ENCODE measurements at regions not wholly inside any gene's neighbourhood (a gene's known extent, or its start where the extent isn't known, plus 50 kb on each side); places are given as distances from the start of the nearest gene placed in this dataset.

DNA sequence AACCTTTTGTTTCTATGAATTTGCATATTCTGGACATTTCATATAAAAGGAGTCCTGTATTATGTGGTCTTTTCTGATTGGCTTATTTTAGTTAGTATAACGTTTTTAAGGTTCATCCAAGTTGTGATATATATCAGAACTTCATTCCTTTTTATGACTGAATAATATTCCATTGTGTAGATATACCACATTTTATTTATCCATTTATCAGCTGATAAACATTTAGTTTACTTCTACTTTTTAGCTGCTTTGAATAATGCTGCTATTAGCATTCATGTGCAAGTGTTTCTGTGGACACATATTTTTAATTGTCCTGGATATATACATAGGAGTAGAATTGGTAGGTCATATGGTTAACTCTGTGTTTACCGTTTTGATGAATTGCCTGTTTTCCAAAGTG is 498.5 kb upstream of the ADAMTS9 start:
- ATAC-seq (no peak), DNase-seq (no peak)
- Histone ChIP-seq H3K27ac (no peak overlapping the region), H3K27me3 (no peaks in the 10 kb centered on the region), H3K9me3 (peaks cover 0 to 3% of the 10 kb centered on the region in 2 donors), H3K4me3 (no peak overlapping the region), H3K4me1 (no peaks in the 10 kb centered on the region), H3K36me3 (no peaks in the 10 kb centered on the region)
- no peak for TF ChIP-seq CTCF (IDR thresholded peaks at IDR 0.05)
- intact Hi-C loops (cut with DNase I) = no loop called here

GRCh38 chr3:65182682-65183081 is 494.9 kb upstream of the ADAMTS9 start:
- Histone ChIP-seq H3K36me3 (no peaks in the 10 kb centered on the region), H3K27ac (no peak overlapping the region), H3K27me3 (no peaks in the 10 kb centered on the region), H3K9me3 (peaks cover 0 to 3% of the 10 kb centered on the region in 2 donors), H3K4me3 (no peak overlapping the region), H3K4me1 (no peaks in the 10 kb centered on the region)
- ATAC-seq (no peak), DNase-seq (no peak)
- TF ChIP-seq CTCF (IDR thresholded peaks at IDR 0.05) = no peak
- intact Hi-C loops (cut with DNase I) = no loop called here

DNA sequence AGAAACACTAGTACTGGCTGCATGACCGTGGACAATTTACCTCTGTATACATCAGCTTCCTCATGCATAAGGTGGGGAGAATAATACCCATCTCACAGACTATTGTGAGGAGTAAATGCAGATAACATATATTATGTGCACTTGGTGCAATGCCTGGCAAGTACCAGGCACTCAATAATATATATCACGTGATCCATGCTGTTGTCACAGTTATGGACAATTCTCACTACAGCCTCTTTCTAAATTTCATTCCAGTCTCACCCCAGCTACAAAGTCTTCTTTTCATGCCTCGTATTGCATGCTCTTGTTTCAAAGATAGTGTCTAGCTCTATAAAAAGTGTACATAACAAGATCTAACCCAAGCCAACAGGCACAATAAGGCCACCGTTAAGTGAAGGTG is 494.3 kb upstream of the ADAMTS9 start:
- Histone ChIP-seq H3K36me3 (no peaks in the 10 kb centered on the region), H3K27ac (no peak overlapping the region), H3K4me1 (no peaks in the 10 kb centered on the region), H3K4me3 (no peak overlapping the region), H3K27me3 (no peaks in the 10 kb centered on the region), H3K9me3 (peaks cover 0 to 3% of the 10 kb centered on the region in 2 donors)
- DNase-seq (no peak), ATAC-seq (no peak)
- TF ChIP-seq CTCF (IDR thresholded peaks at IDR 0.05) = no peak
- intact Hi-C loops (cut with DNase I) = no loop called here

DNA sequence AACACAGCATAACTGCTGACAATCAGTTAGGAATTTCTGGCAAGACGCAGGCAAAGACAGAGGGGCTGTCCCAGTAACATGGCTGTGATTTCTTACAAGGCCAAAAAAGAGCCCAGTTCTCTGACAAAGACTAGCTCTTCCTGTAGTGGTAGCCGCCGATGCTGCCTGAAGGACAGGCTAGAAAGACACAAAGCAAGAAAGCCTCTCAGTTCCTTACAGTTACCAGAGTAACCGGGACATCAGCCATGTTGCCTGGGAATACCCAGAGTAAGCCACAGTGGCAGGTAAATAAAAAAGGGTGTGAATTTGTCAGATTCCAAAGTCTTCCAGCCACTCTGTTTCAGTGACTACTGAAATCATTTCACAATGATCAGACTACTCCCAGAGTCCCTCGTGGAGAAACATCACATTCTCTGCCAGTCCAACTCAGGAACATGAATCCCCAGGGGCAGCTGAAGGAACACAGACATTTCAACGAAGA is 493.6 kb upstream of the ADAMTS9 start:
- DNase-seq (no peak), ATAC-seq (no peak)
- Histone ChIP-seq H3K4me3 (no peak overlapping the region), H3K27me3 (no peaks in the 10 kb centered on the region), H3K27ac (no peak overlapping the region), H3K4me1 (no peaks in the 10 kb centered on the region), H3K9me3 (peaks cover 0 to 3% of the 10 kb centered on the region in 2 donors), H3K36me3 (no peaks in the 10 kb centered on the region)
- TF ChIP-seq CTCF (IDR thresholded peaks at IDR 0.05) = no peak
- intact Hi-C loops (cut with DNase I) = no loop called here

- no peak for DNase-seq
- Histone ChIP-seq H3K36me3 (no peaks in the 10 kb centered on the region), H3K4me3 (no peak overlapping the region), H3K27me3 (no peaks in the 10 kb centered on the region), H3K4me1 (no peaks in the 10 kb centered on the region), H3K27ac (no peak overlapping the region), H3K9me3 (no peaks in the 10 kb centered on the region)
- TF ChIP-seq CTCF (IDR thresholded peaks at IDR 0.05) = no peak
- ATAC-seq = no peak
- intact Hi-C loops (cut with DNase I) = no loop called here
These were observed 490.9 kb upstream of the ADAMTS9 start for GRCh38 chr3:65178703-65179102.
